Neural cell (in vitro differentiated cells): ENCODE measurements at regions not wholly inside any gene's neighbourhood (a gene's known extent, or its start where the extent isn't known, plus 50 kb on each side); places are given as distances from the start of the nearest gene placed in this dataset.

ENCODE experiments used
- H2AFZ ChIP-seq: fragments of 200-600, 300-800 bp; sonication (generic), shearing (Covaris generic); 2 replicates; pipeline ENCODE4 v1.6.0; 2014; ENCODE audit warnings: low read depth, mild to moderate bottlenecking, antibody characterized with exemption, low read length, moderate library complexity
- H3F3A ChIP-seq: fragments of 200-600 bp; shearing (Covaris generic); 2 replicates; pipeline ENCODE4 v1.6.1; 2016; ENCODE audit warnings: mild to moderate bottlenecking, moderate library complexity, mixed read lengths, antibody characterized with exemption, low read length; ENCODE audit not compliant: insufficient read depth, poor library complexity, severe bottlenecking
- H3K27ac ChIP-seq: fragments of 200-600, 300-800 bp; sonication (generic), shearing (Covaris generic); 2 replicates; pipeline ENCODE4 v1.5.1; 2014; ENCODE audit warnings: mild to moderate bottlenecking, low read length, moderate library complexity
- H3K27me3 ChIP-seq: fragments of 300-800, 200-600 bp; sonication (generic), shearing (Covaris generic); 2 replicates; pipeline ENCODE4 v1.6.0; 2014; ENCODE audit warnings: mild to moderate bottlenecking, low read depth, low read length, moderate library complexity; ENCODE audit not compliant: insufficient read depth
- H3K36me3 ChIP-seq: fragments of 300-800, 200-600 bp; sonication (generic), shearing (Covaris generic); 2 replicates; pipeline ENCODE4 v1.5.1; 2014; ENCODE audit warnings: mild to moderate bottlenecking, antibody characterized with exemption, low read length, moderate library complexity; ENCODE audit not compliant: insufficient read depth
- H3K4me2 ChIP-seq: fragments of 300-800, 200-600 bp; sonication (generic), shearing (Covaris generic); 2 replicates; pipeline ENCODE4 v1.6.0; 2014; ENCODE audit warnings: mild to moderate bottlenecking, low read length
- H3K4me3 ChIP-seq: fragments of 300-800, 200-600 bp; sonication (generic), shearing (Covaris generic); 2 replicates; pipeline ENCODE4 v1.5.1; 2014; ENCODE audit warnings: mild to moderate bottlenecking, low read length, moderate library complexity
- H3K79me2 ChIP-seq: fragments of 200-600 bp; shearing (Covaris generic); replicated peaks from 2 replicates; pipeline ENCODE4 v1.6.0; 2014; ENCODE audit warnings: mild to moderate bottlenecking, low read length, moderate library complexity; ENCODE audit not compliant: insufficient read depth
- H3K9ac ChIP-seq: fragments of 300-800, 200-600 bp; sonication (generic), shearing (Covaris generic); 2 replicates; pipeline ENCODE4 v1.6.1; 2016; ENCODE audit warnings: mild to moderate bottlenecking, low read length, mixed read lengths
- H3K9me2 ChIP-seq: fragments of 200-600 bp; shearing (Covaris generic); 2 replicates; pipeline ENCODE4 v1.6.1; 2016; ENCODE audit warnings: mild to moderate bottlenecking, low read length, mixed read lengths; ENCODE audit not compliant: insufficient read depth
- H3K9me3 ChIP-seq: fragments of 200-600, 300-800 bp; sonication (generic), shearing (Covaris generic); 2 replicates; pipeline ENCODE4 v1.6.1; 2016; ENCODE audit warnings: mild to moderate bottlenecking, mixed run types, low read length, moderate library complexity, mixed read lengths
- H4K20me1 ChIP-seq: fragments of 200-600 bp; shearing (Covaris generic); 2 replicates; pipeline ENCODE4 v1.6.1; 2016; ENCODE audit warnings: mild to moderate bottlenecking, mixed run types; ENCODE audit not compliant: insufficient read depth
- CTCF ChIP-seq: fragments of 450-650 bp; IDR thresholded peaks from 2 replicates; pipeline ENCODE4 v1.5.1; 2014; ENCODE audit warnings: antibody characterized with exemption, mild to moderate bottlenecking, moderate library complexity; ENCODE audit not compliant: poor library complexity, severe bottlenecking
- EP300 ChIP-seq: fragments of 450-650 bp; conservative IDR thresholded peaks from 2 replicates; pipeline ENCODE4 v1.6.1; 2014; ENCODE audit warnings: antibody characterized with exemption, mild to moderate bottlenecking, moderate library complexity; ENCODE audit not compliant: poor library complexity, severe bottlenecking
- EZH2 ChIP-seq: fragments of 200-600, 300-800 bp; shearing (Covaris generic), sonication (generic); IDR thresholded peaks from 2 replicates; pipeline ENCODE4 v1.6.1; 2014; ENCODE audit warnings: antibody characterized with exemption, low read length, borderline replicate concordance, mild to moderate bottlenecking; ENCODE audit not compliant: insufficient read depth, poor library complexity, severe bottlenecking
- MXI1 ChIP-seq: fragments of 450-650 bp; conservative IDR thresholded peaks from 2 replicates; pipeline ENCODE4 v1.6.1; 2014; ENCODE audit warnings: antibody characterized with exemption, mild to moderate bottlenecking; ENCODE audit not compliant: poor library complexity, severe bottlenecking
- POLR2AphosphoS5 ChIP-seq: IDR thresholded peaks from 2 replicates; pipeline ENCODE4 v1.6.1; 2012
- RAD21 ChIP-seq: fragments of 450-650 bp; conservative IDR thresholded peaks from 2 replicates; pipeline ENCODE4 v1.6.1; 2014; ENCODE audit warnings: antibody characterized with exemption, mild to moderate bottlenecking, moderate library complexity
- REST ChIP-seq: IDR thresholded peaks from 2 replicates; pipeline ENCODE4 v1.6.1; 2012; ENCODE audit warnings: borderline replicate concordance
- SMC3 ChIP-seq: fragments of 450-650 bp; conservative IDR thresholded peaks from 2 replicates; pipeline ENCODE4 v1.6.1; 2014; ENCODE audit warnings: antibody characterized with exemption, mild to moderate bottlenecking, moderate library complexity; ENCODE audit not compliant: poor library complexity
- TAF1 ChIP-seq: IDR thresholded peaks from 2 replicates; pipeline ENCODE4 v1.6.1; 2012; ENCODE audit warnings: low read depth

- Histone ChIP-seq H3K36me3 (no peaks in the 10 kb centered on the region), H3K27ac (no peak overlapping the region), H3F3A (no peaks in the 10 kb centered on the region), H3K9me3 (no peaks in the 10 kb centered on the region), H2AFZ (no peak overlapping the region), H3K27me3 (no peaks in the 10 kb centered on the region), H3K4me3 (no peak overlapping the region), H3K79me2 (no peaks in the 10 kb centered on the region), H3K4me2 (no peak overlapping the region), H3K9ac (no peak overlapping the region), H3K9me2 (no peaks in the 10 kb centered on the region), H4K20me1 (no peaks in the 10 kb centered on the region)
- no peak for TF ChIP-seq REST
- no peak for TF ChIP-seq MXI1
- no peak for TF ChIP-seq SMC3
- no peak for TF ChIP-seq TAF1
- TF ChIP-seq RAD21, result no peak
- TF ChIP-seq CTCF, result no peak
- TF ChIP-seq POLR2AphosphoS5, result no peak
- TF ChIP-seq EP300, result no peak
- no peak for TF ChIP-seq EZH2
Measured at GRCh38 chr11:106520146-106520912, 442.9 kb downstream of the AASDHPPT start.

GRCh38 chr11:106520920-106521319, 443.5 kb downstream of the AASDHPPT start:
- no peak overlapping the region for H3K27ac ChIP-seq
- no peaks in the 10 kb centered on the region for H3K36me3 ChIP-seq
- H3K9me2 ChIP-seq, result no peaks in the 10 kb centered on the region
- no peak overlapping the region for H3K9ac ChIP-seq
- H3K79me2 ChIP-seq, result no peaks in the 10 kb centered on the region
- H3K9me3 ChIP-seq, result no peaks in the 10 kb centered on the region
- H3K27me3 ChIP-seq, result no peaks in the 10 kb centered on the region
- H2AFZ ChIP-seq, result no peak overlapping the region
- TF ChIP-seq REST (no peak), MXI1 (no peak), EZH2 (no peak), RAD21 (no peak), SMC3 (no peak), EP300 (no peak), CTCF (no peak), POLR2AphosphoS5 (no peak), TAF1 (no peak)
- no peak overlapping the region for H3K4me2 ChIP-seq
- no peaks in the 10 kb centered on the region for H3F3A ChIP-seq
- H4K20me1 ChIP-seq, result no peaks in the 10 kb centered on the region
- H3K4me3 ChIP-seq, result no peak overlapping the region
